Mesendoderm (in vitro differentiated cells): ENCODE measurements at regions not wholly inside any gene's neighbourhood (a gene's known extent, or its start where the extent isn't known, plus 50 kb on each side); places are given as distances from the start of the nearest gene placed in this dataset.
A peak's percentile ranks its signal among the peaks of the same experiment; 100 is the strongest.

Experiments used
- DNase-seq: peaks from one replicate; pipeline ENCODE4 v3.0.0; 2013
- H2AK5ac ChIP-seq: 2 replicates; pipeline ENCODE4 v1.6.1; 2013; ENCODE audit warnings: low read length, inconsistent platforms
- H2BK120ac ChIP-seq: 2 replicates; pipeline ENCODE4 v1.6.1; 2013; ENCODE audit warnings: low read depth, mild to moderate bottlenecking, low read length, moderate library complexity, mixed read lengths
- H2BK15ac ChIP-seq: replicated peaks from 2 replicates; pipeline ENCODE4 v1.6.1; 2013; ENCODE audit warnings: low read depth, mild to moderate bottlenecking, moderate library complexity
- H2BK5ac ChIP-seq: 2 replicates; pipeline ENCODE4 v1.6.1; 2013; ENCODE audit warnings: low read length, inconsistent platforms
- H3K18ac ChIP-seq: 2 replicates; pipeline ENCODE4 v1.6.1; 2013; ENCODE audit warnings: mild to moderate bottlenecking, low read length, mixed read lengths
- H3K23ac ChIP-seq: one replicate; pipeline ENCODE4 v1.6.1; 2013; ENCODE audit warnings: low read length
- H3K27ac ChIP-seq: 2 replicates; pipeline ENCODE4 v1.5.1; 2013; ENCODE audit warnings: low read depth, mild to moderate bottlenecking, inconsistent platforms, low read length, moderate library complexity
- H3K27me3 ChIP-seq: 2 replicates; pipeline ENCODE4 v1.6.1; 2013; ENCODE audit warnings: low read length, control low read depth, mild to moderate bottlenecking, inconsistent platforms; ENCODE audit not compliant: insufficient read depth, poor library complexity
- H3K36me3 ChIP-seq: 2 replicates; pipeline ENCODE4 v1.6.1; 2013; ENCODE audit warnings: low read length, inconsistent platforms; ENCODE audit not compliant: control insufficient read depth, insufficient read depth
- H3K4ac ChIP-seq: one replicate; pipeline ENCODE4 v1.6.1; 2013; ENCODE audit warnings: low read depth, mild to moderate bottlenecking, low read length, moderate library complexity
- H3K4me1 ChIP-seq: 2 replicates; pipeline ENCODE4 v1.6.1; 2013; ENCODE audit warnings: low read depth, low read length, inconsistent platforms; ENCODE audit not compliant: control insufficient read depth
- H3K4me2 ChIP-seq: 2 replicates; pipeline ENCODE4 v1.6.1; 2013; ENCODE audit warnings: low read length
- H3K4me3 ChIP-seq: 2 replicates; pipeline ENCODE4 v1.5.1; 2013; ENCODE audit warnings: mild to moderate bottlenecking, low read length
- H3K56ac ChIP-seq: one replicate; pipeline ENCODE4 v1.6.1; 2013; ENCODE audit warnings: low read length
- H3K79me1 ChIP-seq: 2 replicates; pipeline ENCODE4 v1.6.1; 2013; ENCODE audit warnings: low read length, inconsistent platforms
- H3K79me2 ChIP-seq: 2 replicates; pipeline ENCODE4 v1.6.1; 2013; ENCODE audit warnings: mild to moderate bottlenecking, low read length; ENCODE audit not compliant: control insufficient read depth, insufficient read depth
- H3K9ac ChIP-seq: 2 replicates; pipeline ENCODE4 v1.6.1; 2013; ENCODE audit warnings: low read length, inconsistent platforms
- H4K5ac ChIP-seq: one replicate; pipeline ENCODE4 v1.6.1; 2013; ENCODE audit warnings: low read length
- H4K8ac ChIP-seq: one replicate; pipeline ENCODE4 v1.6.1; 2013; ENCODE audit warnings: low read depth, mild to moderate bottlenecking, control low read depth, low read length, moderate library complexity
- WGBS: extraction: QIAGEN DNeasy Blood & Tissue Kit; methylation state at CpG from one replicate; pipeline ENCODE4 v1.1.7; 2013; ENCODE audit warnings: low lambda C conversion rate, missing lambda C conversion rate; ENCODE audit not compliant: insufficient coverage; ENCODE audit errors: extremely low coverage; 5-methylcytosine and 5-hydroxymethylcytosine counted together

- no peak overlapping the region for H3K9ac ChIP-seq
- no peak overlapping the region for H3K4me2 ChIP-seq
- no peak overlapping the region for H2AK5ac ChIP-seq
- no peak overlapping the region for H3K4ac ChIP-seq
- no peak overlapping the region for H3K23ac ChIP-seq
- no peak overlapping the region for H3K18ac ChIP-seq
- WGBS: no CpG with 5 or more reads among the region's 11 CpGs
- no peaks in the 10 kb centered on the region for H3K79me2 ChIP-seq
- peak; percentile 48 for DNase-seq
- peaks cover 7% of the 10 kb centered on the region for H3K4me1 ChIP-seq
- H3K56ac ChIP-seq: peak overlapping the region; percentile 2
- peak overlapping the region; percentile 11 for H3K27ac ChIP-seq
- no peak overlapping the region for H2BK5ac ChIP-seq
- H4K8ac ChIP-seq: no peak overlapping the region
- H2BK15ac ChIP-seq: no peak overlapping the region
- H3K27me3 ChIP-seq: no peaks in the 10 kb centered on the region
- H3K4me3 ChIP-seq: no peak overlapping the region
- no peaks in the 10 kb centered on the region for H3K79me1 ChIP-seq
- no peaks in the 10 kb centered on the region for H3K36me3 ChIP-seq
- H4K5ac ChIP-seq: no peak overlapping the region
- H2BK120ac ChIP-seq: no peak overlapping the region
These were observed 149.1 kb downstream of the KLF12 start for GRCh38 chr13:73984949-73985691.

DNA sequence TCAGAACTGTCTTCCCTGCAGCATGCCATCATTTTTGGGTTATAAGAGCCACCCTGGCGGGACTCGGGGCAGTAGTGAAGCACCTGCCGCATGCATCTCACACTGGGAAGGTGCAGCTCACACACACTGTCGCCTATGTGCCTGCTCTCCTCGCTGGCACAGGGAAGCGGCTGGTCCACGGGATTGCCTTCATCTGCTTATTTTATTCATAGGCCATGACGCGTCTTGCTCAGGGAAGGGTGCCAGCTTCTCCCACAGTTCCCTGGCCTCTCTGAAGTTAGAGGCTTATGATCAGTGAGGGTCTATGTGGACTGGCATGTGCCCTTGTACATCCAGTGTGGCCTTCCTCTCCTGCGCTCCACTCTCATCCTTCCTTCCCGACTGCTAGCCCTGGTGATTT, 150.0 kb downstream of the KLF12 start:
- H3K4me1 ChIP-seq: peaks cover 5% of the 10 kb centered on the region
- WGBS: no CpG with 5 or more reads among the region's 11 CpGs
- H2AK5ac ChIP-seq: no peak overlapping the region
- no peaks in the 10 kb centered on the region for H3K79me2 ChIP-seq
- no peak overlapping the region for H3K18ac ChIP-seq
- H2BK15ac ChIP-seq: no peak overlapping the region
- H4K8ac ChIP-seq: no peak overlapping the region
- H3K9ac ChIP-seq: no peak overlapping the region
- no peak overlapping the region for H3K4ac ChIP-seq
- H2BK120ac ChIP-seq: no peak overlapping the region
- no peak overlapping the region for H3K4me3 ChIP-seq
- H3K27me3 ChIP-seq: no peaks in the 10 kb centered on the region
- no peak overlapping the region for H2BK5ac ChIP-seq
- no peaks in the 10 kb centered on the region for H3K36me3 ChIP-seq
- H3K56ac ChIP-seq: no peak overlapping the region
- H4K5ac ChIP-seq: no peak overlapping the region
- no peak overlapping the region for H3K4me2 ChIP-seq
- H3K27ac ChIP-seq: no peak overlapping the region
- no peak for DNase-seq
- H3K23ac ChIP-seq: no peak overlapping the region
- H3K79me1 ChIP-seq: no peaks in the 10 kb centered on the region

DNA sequence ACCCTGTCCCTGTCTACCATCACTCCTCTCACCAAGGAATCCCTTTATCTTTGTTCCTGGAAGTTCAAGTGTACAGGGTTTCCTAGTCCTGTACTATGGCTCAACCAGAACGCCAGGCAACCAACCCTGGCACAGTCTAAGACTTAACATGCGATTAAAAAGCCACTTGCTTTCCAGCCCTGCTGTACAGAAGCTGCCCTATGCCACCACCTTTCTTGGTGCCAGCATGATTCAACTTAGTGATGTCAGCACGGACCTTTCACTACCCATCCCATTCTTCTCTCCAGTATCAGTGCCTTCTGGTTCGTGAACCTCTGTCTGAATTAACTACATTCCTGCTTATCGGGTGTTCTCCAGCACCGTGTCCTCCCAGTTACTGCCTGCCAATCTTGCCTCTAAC, 151.1 kb downstream of the KLF12 start:
- no peaks in the 10 kb centered on the region for H3K27me3 ChIP-seq

DNA sequence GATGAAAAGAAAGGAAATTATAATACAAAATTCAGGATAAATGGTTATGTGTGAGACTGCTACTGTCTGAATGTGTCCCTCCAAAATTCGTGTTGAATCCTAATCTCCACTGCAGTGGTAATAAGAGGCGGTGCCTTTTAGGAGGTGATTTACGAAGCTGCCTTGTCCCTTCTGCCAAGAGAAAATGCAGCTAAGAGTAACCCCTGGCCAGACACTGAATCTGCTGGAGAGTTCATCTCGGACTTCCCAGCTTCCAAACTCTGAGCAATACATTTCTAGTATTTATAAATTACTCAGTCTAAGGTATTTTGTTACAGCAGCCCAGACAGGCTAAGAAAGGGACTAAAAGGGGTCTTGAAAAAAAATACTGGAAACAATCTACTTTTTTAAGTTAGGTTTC, 152.6 kb downstream of the KLF12 start:
- H3K18ac ChIP-seq: no peak overlapping the region
- no peak overlapping the region for H3K4me3 ChIP-seq
- no peak overlapping the region for H3K4me2 ChIP-seq
- peak; percentile 7 for DNase-seq
- no peak overlapping the region for H3K9ac ChIP-seq
- WGBS: no CpG with 5 or more reads among the region's 4 CpGs
- no peaks in the 10 kb centered on the region for H3K79me2 ChIP-seq
- no peak overlapping the region for H2BK120ac ChIP-seq
- peaks cover 5% of the 10 kb centered on the region for H3K4me1 ChIP-seq
- no peak overlapping the region for H2AK5ac ChIP-seq
- no peak overlapping the region for H3K27ac ChIP-seq
- no peak overlapping the region for H2BK5ac ChIP-seq
- H4K8ac ChIP-seq: no peak overlapping the region
- no peaks in the 10 kb centered on the region for H3K79me1 ChIP-seq
- H3K23ac ChIP-seq: no peak overlapping the region
- no peaks in the 10 kb centered on the region for H3K36me3 ChIP-seq
- no peak overlapping the region for H3K56ac ChIP-seq
- no peak overlapping the region for H4K5ac ChIP-seq
- no peak overlapping the region for H3K4ac ChIP-seq
- H2BK15ac ChIP-seq: no peak overlapping the region
- H3K27me3 ChIP-seq: no peaks in the 10 kb centered on the region

More for the DNA sequence above, 151.1 kb downstream of the KLF12 start:
- Histone ChIP-seq H3K4me3 (no peak overlapping the region), H4K8ac (no peak overlapping the region), H3K56ac (no peak overlapping the region), H3K4me1 (peaks cover 5% of the 10 kb centered on the region), H3K79me2 (no peaks in the 10 kb centered on the region), H3K9ac (no peak overlapping the region), H3K4ac (no peak overlapping the region), H2BK5ac (no peak overlapping the region), H4K5ac (no peak overlapping the region), H3K4me2 (no peak overlapping the region), H2BK15ac (no peak overlapping the region), H3K79me1 (no peaks in the 10 kb centered on the region), H3K23ac (no peak overlapping the region), H3K18ac (no peak overlapping the region), H2BK120ac (no peak overlapping the region), H3K27ac (no peak overlapping the region), H3K36me3 (no peaks in the 10 kb centered on the region), H2AK5ac (no peak overlapping the region)
- WGBS: no CpG with 5 or more reads among the region's 6 CpGs
- no peak for DNase-seq

DNA sequence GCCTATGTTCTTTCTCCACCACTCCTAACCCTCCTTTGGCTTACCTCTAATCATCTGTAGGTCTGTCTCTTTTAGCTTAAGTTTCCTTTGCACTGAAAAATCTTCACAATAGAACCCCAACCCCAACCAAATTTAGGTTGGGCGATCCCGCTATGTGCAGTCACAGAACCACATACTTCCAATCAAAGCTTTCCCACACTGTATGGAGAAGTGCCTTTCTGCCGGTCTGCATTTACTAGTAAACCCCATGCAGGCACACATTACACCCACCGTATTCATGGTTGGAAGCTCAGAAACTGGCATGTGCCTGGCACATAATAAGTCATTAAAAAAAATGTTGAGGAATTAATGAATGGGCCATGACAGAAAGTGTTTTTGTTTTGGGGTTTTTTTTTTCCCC, 158.4 kb downstream of the KLF12 start:
- no peak overlapping the region for H3K4me3 ChIP-seq
- H3K23ac ChIP-seq: no peak overlapping the region
- H3K4ac ChIP-seq: no peak overlapping the region
- no peak overlapping the region for H4K8ac ChIP-seq
- no peak overlapping the region for H2AK5ac ChIP-seq
- no peaks in the 10 kb centered on the region for H3K79me1 ChIP-seq
- no peak overlapping the region for H3K56ac ChIP-seq
- no peak overlapping the region for H2BK15ac ChIP-seq
- no peak overlapping the region for H3K9ac ChIP-seq
- H3K27me3 ChIP-seq: no peaks in the 10 kb centered on the region
- H3K18ac ChIP-seq: no peak overlapping the region
- no peak overlapping the region for H2BK120ac ChIP-seq
- no peak overlapping the region for H4K5ac ChIP-seq
- no CpG with 5 or more reads among the region's 4 CpGs for WGBS
- no peak overlapping the region for H3K27ac ChIP-seq
- H3K4me2 ChIP-seq: no peak overlapping the region
- no peaks in the 10 kb centered on the region for H3K36me3 ChIP-seq
- H3K4me1 ChIP-seq: no peaks in the 10 kb centered on the region
- no peak overlapping the region for H2BK5ac ChIP-seq
- DNase-seq: no peak
- no peaks in the 10 kb centered on the region for H3K79me2 ChIP-seq

DNA sequence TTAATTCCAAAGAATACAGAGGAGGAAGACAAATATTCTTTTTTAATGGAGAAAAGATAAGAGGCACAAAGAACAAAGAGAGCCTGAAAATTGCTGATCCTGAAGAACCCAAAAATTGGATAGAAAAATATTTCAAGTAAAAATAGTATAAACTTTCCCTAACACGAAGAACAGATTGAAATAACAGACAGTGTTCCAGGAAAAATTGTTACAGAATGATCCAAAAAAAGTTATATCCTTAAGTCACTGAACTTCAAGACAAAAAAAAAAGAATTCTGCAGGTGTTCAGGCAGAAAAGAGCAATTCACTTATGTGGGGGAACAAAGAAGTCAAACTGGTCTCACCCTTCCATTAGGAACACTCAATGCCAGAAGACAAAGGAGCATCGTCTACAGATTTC, 160.2 kb downstream of the KLF12 start:
- Histone ChIP-seq H3K18ac (no peak overlapping the region), H3K4me2 (no peak overlapping the region), H2AK5ac (no peak overlapping the region), H3K4me3 (no peak overlapping the region), H4K8ac (no peak overlapping the region), H2BK15ac (no peak overlapping the region), H3K79me1 (no peaks in the 10 kb centered on the region), H4K5ac (no peak overlapping the region), H3K23ac (no peak overlapping the region), H3K27ac (no peak overlapping the region), H3K9ac (no peak overlapping the region), H3K36me3 (no peaks in the 10 kb centered on the region), H3K79me2 (no peaks in the 10 kb centered on the region), H3K56ac (no peak overlapping the region), H2BK120ac (no peak overlapping the region), H3K27me3 (no peaks in the 10 kb centered on the region), H2BK5ac (no peak overlapping the region), H3K4me1 (no peaks in the 10 kb centered on the region), H3K4ac (no peak overlapping the region)
- no CpG with 5 or more reads among the region's 2 CpGs for WGBS
- DNase-seq: no peak
